Esophagus squamous epithelium (tissue), 5 donors: ENCODE measurements at regions not wholly inside any gene's neighbourhood (a gene's known extent, or its start where the extent isn't known, plus 50 kb on each side); places are given as distances from the start of the nearest gene placed in this dataset.

Experiments
- DNase-seq: peaks from one replicate; lab custom pipeline; 2025; lab: John Stamatoyannopoulos, UW
- H3K27ac ChIP-seq, 4 donors: fragments of 200-600 bp; sonication (generic); one replicate each; pipeline ENCODE4 v1.5.1; 2016 to 2019; ENCODE audit warnings: mild to moderate bottlenecking in 1 of 4
- H3K27me3 ChIP-seq, 4 donors: fragments of 200-600 bp; sonication (generic); 1 replicate in 3 of 4; 2 replicates in 1 of 4; pipeline versions ENCODE4 v1.5.1 to v1.6.0; 2017 to 2021; ENCODE audit warnings: antibody characterized with exemption in 1 of 4
- H3K36me3 ChIP-seq, 3 donors: fragments of 200-600 bp; sonication (generic); one replicate each; pipeline ENCODE4 v1.5.1; 2016 to 2019
- H3K4me1 ChIP-seq, 3 donors: fragments of 200-600 bp; sonication (generic); one replicate each; pipeline ENCODE4 v1.5.1; 2017 to 2019
- H3K4me3 ChIP-seq, 4 donors: fragments of 200-600 bp; sonication (generic); 1 replicate in 3 of 4; 2 replicates in 1 of 4; pipeline ENCODE4 v1.5.1; 2016 to 2019; ENCODE audit warnings: mild to moderate bottlenecking in 2 of 4, moderate library complexity in 1 of 4
- H3K9me3 ChIP-seq, 3 donors: fragments of 200-600 bp; sonication (generic); one replicate each; pipeline ENCODE4 v1.5.1; 2016 to 2019
- CTCF ChIP-seq, 6 experiments: fragments of 450-650 bp in 4 of 6; fragments of 200-600 bp in 2 of 6; sonication (generic) in 2 of 6; IDR thresholded peaks; one replicate each; pipeline ENCODE4 v1.5.1; 2016 to 2019; ENCODE audit warnings: antibody characterized with exemption in 6 of 6, mild to moderate bottlenecking in 4 of 6, moderate library complexity in 4 of 6
- POLR2A ChIP-seq, 4 donors: fragments of 450-650 bp; IDR thresholded peaks; one replicate each; pipeline ENCODE4 v1.6.1; 2017; ENCODE audit warnings: antibody characterized with exemption in 4 of 4, mild to moderate bottlenecking in 4 of 4, moderate library complexity in 3 of 4
- WGBS, 2 donors: methylation state at CpG; one replicate each; pipeline ENCODE4 v1.1.5; 2018; 5-methylcytosine and 5-hydroxymethylcytosine counted together
- intact Hi-C: fragments of 100-400 bp; cut with DNase I; formaldehyde crosslinking; loops from one replicate; pipeline ENCODE4 v1.15.0; 2022
- donor health status: DM: yes; HTN: yes; CAD: no.

GRCh38 chr21:38933731-38934130 lies 128.0 kb downstream of the ETS2 start:
- intact Hi-C loops = no loop called here
- no peaks in the 10 kb centered on the region for H3K9me3 ChIP-seq
- peaks cover 0 to 7% (median 3%) of the 10 kb centered on the region in 3 donors for H3K4me1 ChIP-seq
- no peak overlapping the region for H3K27ac ChIP-seq
- H3K36me3 ChIP-seq = no peaks in the 10 kb centered on the region
- 81 to 93% methylated on average over 8 to 10 of the region's 10 CpGs for WGBS, 2 donors
- H3K27me3 ChIP-seq = no peaks in the 10 kb centered on the region
- no peak for DNase-seq
- no peak for TF ChIP-seq POLR2A (IDR thresholded peaks at IDR 0.05)
- TF ChIP-seq CTCF (IDR thresholded peaks at IDR 0.05) = no peak
- H3K4me3 ChIP-seq = no peak overlapping the region

GRCh38 chr21:38931291-38931690 lies 125.6 kb downstream of the ETS2 start:
- H3K27ac ChIP-seq = peak overlapping the region in 1 of 4 donors; percentile 21
- no peaks in the 10 kb centered on the region for H3K9me3 ChIP-seq
- no peak overlapping the region for H3K4me3 ChIP-seq
- 81 to 98% methylated on average over 2 to 3 of the region's 3 CpGs for WGBS, 2 donors
- H3K36me3 ChIP-seq = no peaks in the 10 kb centered on the region
- TF ChIP-seq POLR2A (IDR thresholded peaks at IDR 0.05) = no peak
- no peak for TF ChIP-seq CTCF (IDR thresholded peaks at IDR 0.05)
- H3K4me1 ChIP-seq = peaks cover under 1 to 13% (median 5%) of the 10 kb centered on the region in 3 donors
- H3K27me3 ChIP-seq = no peaks in the 10 kb centered on the region
- no peak for DNase-seq
- intact Hi-C loops = no loop called here

- Histone ChIP-seq H3K36me3 (no peaks in the 10 kb centered on the region), H3K27me3 (no peaks in the 10 kb centered on the region), H3K27ac (peak overlapping the region in 3 of 4 donors; percentile 16 to 49 (median 44)), H3K4me1 (peaks cover 4 to 17% (median 8%) of the 10 kb centered on the region in 3 donors), H3K9me3 (no peaks in the 10 kb centered on the region), H3K4me3 (no peak overlapping the region)
- no peak for DNase-seq
- intact Hi-C loops = no loop called here
- no peak for TF ChIP-seq CTCF (IDR thresholded peaks at IDR 0.05)
- no peak for TF ChIP-seq POLR2A (IDR thresholded peaks at IDR 0.05)
- 30 to 44% methylated on average over 3 of the region's 3 CpGs for WGBS, 2 donors
These were observed 125.1 kb downstream of the ETS2 start for GRCh38 chr21:38930853-38931252.

- no peak for TF ChIP-seq POLR2A (IDR thresholded peaks at IDR 0.05)
- TF ChIP-seq CTCF (IDR thresholded peaks at IDR 0.05) = no peak
- Histone ChIP-seq H3K9me3 (no peaks in the 10 kb centered on the region), H3K4me3 (no peak overlapping the region), H3K27me3 (no peaks in the 10 kb centered on the region), H3K4me1 (peaks cover 11 to 25% (median 16%) of the 10 kb centered on the region in 3 donors), H3K36me3 (no peaks in the 10 kb centered on the region), H3K27ac (peak overlapping the region in 2 of 4 donors; percentile 44 to 49)
- 86 to 88% methylated on average over 2 of the region's 2 CpGs for WGBS, 2 donors
- no peak for DNase-seq
- intact Hi-C loops = no loop called here
These were observed 124.3 kb downstream of the ETS2 start for GRCh38 chr21:38930066-38930465.

- intact Hi-C loops = loop anchor here (10.0 kb wide), 1 partner anchor 55 kb away; no protein-coding TSS in a partner anchor
- H3K36me3 ChIP-seq = no peaks in the 10 kb centered on the region
- H3K27me3 ChIP-seq = no peaks in the 10 kb centered on the region
- no peak overlapping the region for H3K27ac ChIP-seq
- WGBS, 2 donors = 100% methylated on average over 1 of the region's 1 CpG; no CpG with 5 or more reads in 1 of the 2 donors
- H3K4me3 ChIP-seq = no peak overlapping the region
- peaks cover 11 to 25% (median 16%) of the 10 kb centered on the region in 3 donors for H3K4me1 ChIP-seq
- no peak for DNase-seq
- TF ChIP-seq CTCF (IDR thresholded peaks at IDR 0.05) (no peak), POLR2A (IDR thresholded peaks at IDR 0.05) (no peak)
- no peaks in the 10 kb centered on the region for H3K9me3 ChIP-seq
These were observed 123.9 kb downstream of the ETS2 start for GRCh38 chr21:38929652-38930051.
